ENCODE measurements at regions not wholly inside any gene's neighbourhood (a gene's known extent, or its start where the extent isn't known, plus 50 kb on each side); places are given as distances from the start of the nearest gene placed in this dataset.
A peak's percentile ranks its signal among the peaks of the same experiment; 100 is the strongest.
"Not testable (repeated sequence)": the region's sequence is repeated elsewhere in the genome, so short reads cannot be mapped to it uniquely, and the experiment has no call there.

DNA sequence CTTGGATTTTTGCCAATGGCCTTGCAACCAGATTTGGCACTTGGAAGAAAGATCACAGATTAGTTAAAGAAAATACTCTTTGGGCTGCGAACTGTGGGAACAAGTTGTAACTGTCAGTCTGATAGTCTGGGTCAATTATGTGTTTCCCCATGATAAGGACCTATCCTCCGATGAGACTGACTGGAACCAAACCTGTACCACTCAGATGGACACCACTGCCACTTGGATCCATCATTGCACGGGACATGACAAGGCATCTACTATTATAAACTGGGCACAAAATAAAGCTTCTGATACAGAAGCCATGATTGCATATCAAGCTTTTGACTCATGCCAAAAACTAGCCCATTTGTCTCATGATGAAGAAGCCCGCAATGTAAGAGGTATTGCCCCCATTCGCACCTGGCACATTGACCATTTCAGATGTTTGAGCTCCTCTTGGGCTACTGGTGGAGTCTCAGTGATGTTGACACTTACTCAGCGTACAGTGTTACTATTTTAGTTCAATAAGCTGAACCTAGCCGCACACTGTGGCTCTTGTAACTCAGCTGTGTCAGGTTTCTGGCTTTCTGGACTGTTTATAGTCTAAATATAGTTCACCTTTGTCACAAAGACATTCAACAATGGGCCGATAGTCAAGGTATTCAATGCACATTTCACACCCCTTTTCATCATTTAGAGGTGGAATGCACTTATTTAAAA lies 179.8 kb upstream of the RBBP8 start:
- intact Hi-C loops (cut with DNase I), result no loop called here
- no peaks in the 10 kb centered on the region for H3K9me3 ChIP-seq
- no peak overlapping the region for H3K4me3 ChIP-seq (replicated peaks in 1 of 3)
- H3K36me3 ChIP-seq, result no peaks in the 10 kb centered on the region
- H3K27me3 ChIP-seq, result no peaks in the 10 kb centered on the region
- no peaks in the 10 kb centered on the region for H3K4me1 ChIP-seq
- 81 to 91% methylated on average over 8 of the region's 8 CpGs for WGBS, 2 donors
- TF ChIP-seq CTCF (IDR thresholded peaks at IDR 0.05) (no peak), POLR2A (IDR thresholded peaks at IDR 0.05) (no peak)
- no peak overlapping the region for H3K27ac ChIP-seq
- DNase-seq, result no peak

- H3K36me3 ChIP-seq; H3K9me3 ChIP-seq; H3K4me3 ChIP-seq (replicated peaks in 1 of 3); H3K27ac ChIP-seq; intact Hi-C loops (cut with DNase I); DNase-seq; H3K4me1 ChIP-seq; H3K27me3 ChIP-seq: not testable (repeated sequence)
- WGBS, 2 donors, result 95 to 98% methylated on average over 2 of the region's 2 CpGs
These were observed 169.1 kb upstream of the RBBP8 start for GRCh38 chr18:22764005-22764404.

- no peaks in the 10 kb centered on the region for H3K36me3 ChIP-seq
- intact Hi-C loops (cut with DNase I), result no loop called here
- H3K4me3 ChIP-seq (replicated peaks in 1 of 3), result no peak overlapping the region
- TF ChIP-seq CTCF (IDR thresholded peaks at IDR 0.05), result no peak
- no peak for TF ChIP-seq POLR2A (IDR thresholded peaks at IDR 0.05)
- no peak for DNase-seq
- H3K27ac ChIP-seq, result no peak overlapping the region
- 13 to 39% methylated on average over 1 of the region's 1 CpG for WGBS, 2 donors
- H3K27me3 ChIP-seq, result no peaks in the 10 kb centered on the region
- no peaks in the 10 kb centered on the region for H3K4me1 ChIP-seq
- no peaks in the 10 kb centered on the region for H3K9me3 ChIP-seq
These were observed 167.2 kb upstream of the RBBP8 start for GRCh38 chr18:22765896-22766295.

GRCh38 chr18:22767653-22768052 lies 165.5 kb upstream of the RBBP8 start:
- Histone ChIP-seq H3K4me3 (replicated peaks in 1 of 3) (no peak overlapping the region), H3K36me3 (no peaks in the 10 kb centered on the region), H3K4me1 (no peaks in the 10 kb centered on the region), H3K9me3 (no peaks in the 10 kb centered on the region), H3K27ac (no peak overlapping the region), H3K27me3 (no peaks in the 10 kb centered on the region)
- DNase-seq, result no peak
- intact Hi-C loops (cut with DNase I), result no loop called here
- TF ChIP-seq POLR2A (IDR thresholded peaks at IDR 0.05), result no peak
- TF ChIP-seq CTCF (IDR thresholded peaks at IDR 0.05), result no peak

DNA sequence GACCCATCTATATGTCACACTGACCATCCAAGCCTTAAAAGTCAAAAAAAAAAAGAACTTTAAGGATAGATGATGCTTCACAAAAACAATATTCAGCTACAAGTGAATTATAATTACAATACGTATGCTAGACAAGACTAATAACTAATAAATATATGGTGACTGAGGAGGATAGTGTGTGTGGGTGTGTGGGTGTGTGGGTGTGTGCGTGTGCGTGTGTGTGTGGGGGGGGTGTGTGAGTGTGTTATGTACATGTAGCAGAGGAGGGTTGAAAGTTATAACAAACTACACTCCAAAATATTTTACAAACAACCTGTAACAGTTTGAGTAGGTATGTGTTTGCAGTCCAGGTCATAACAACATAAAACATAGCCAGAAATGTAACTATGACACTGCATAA lies 159.2 kb upstream of the RBBP8 start:
- TF ChIP-seq CTCF (IDR thresholded peaks at IDR 0.05) (no peak), POLR2A (IDR thresholded peaks at IDR 0.05) (no peak)
- Histone ChIP-seq H3K9me3 (no peaks in the 10 kb centered on the region), H3K27ac (no peak overlapping the region), H3K36me3 (no peaks in the 10 kb centered on the region), H3K27me3 (no peaks in the 10 kb centered on the region), H3K4me3 (replicated peaks in 1 of 3) (no peak overlapping the region), H3K4me1 (no peaks in the 10 kb centered on the region)
- DNase-seq, result no peak
- WGBS, 2 donors, result 82 to 91% methylated on average over 3 of the region's 3 CpGs
- intact Hi-C loops (cut with DNase I), result no loop called here

DNA sequence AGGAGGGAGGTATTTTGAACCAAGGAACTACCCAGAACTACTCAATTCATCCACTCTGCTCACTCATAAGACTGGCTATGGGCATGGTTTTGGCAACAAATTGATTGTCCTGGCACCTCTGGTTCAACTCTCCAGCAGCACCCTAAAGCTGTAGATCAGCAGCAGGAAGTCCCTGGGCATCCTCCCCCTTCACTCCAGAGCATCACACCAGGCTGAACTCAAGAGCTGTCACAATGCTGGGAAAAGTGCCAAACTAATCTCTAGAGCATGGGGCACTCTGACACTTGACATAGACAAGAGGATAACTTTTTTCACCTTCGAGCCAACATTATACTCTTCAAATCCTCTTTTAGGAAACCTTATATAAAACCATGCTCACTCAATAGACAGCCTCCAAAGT lies 154.1 kb upstream of the RBBP8 start:
- no peaks in the 10 kb centered on the region for H3K27me3 ChIP-seq
- no peaks in the 10 kb centered on the region for H3K4me1 ChIP-seq
- DNase-seq, result peak; percentile 37 to 42
- no peaks in the 10 kb centered on the region for H3K36me3 ChIP-seq
- no peak overlapping the region for H3K4me3 ChIP-seq (replicated peaks in 1 of 3)
- H3K9me3 ChIP-seq, result no peaks in the 10 kb centered on the region
- no peak for TF ChIP-seq POLR2A (IDR thresholded peaks at IDR 0.05)
- TF ChIP-seq CTCF (IDR thresholded peaks at IDR 0.05), result no peak
- intact Hi-C loops (cut with DNase I), result no loop called here
- WGBS, 2 donors, result 13 to 22% methylated on average over 1 of the region's 1 CpG
- no peak overlapping the region for H3K27ac ChIP-seq
